Ascending aorta (tissue), 2 donors: ENCODE measurements at regions not wholly inside any gene's neighbourhood (a gene's known extent, or its start where the extent isn't known, plus 50 kb on each side); places are given as distances from the start of the nearest gene placed in this dataset.
"Not testable (repeated sequence)": the region's sequence is repeated elsewhere in the genome, so short reads cannot be mapped to it uniquely, and the experiment has no call there.

ENCODE experiments used
- DNase-seq, 2 donors: peaks; one replicate each; pipeline ENCODE4 v3.0.0-alpha.2; 2019; ENCODE audit warnings: low spot score in 2 of 2
- H3K27ac ChIP-seq, 2 donors: fragments of 200-600 bp; sonication (generic); one replicate each; pipeline ENCODE4 v1.5.1; 2016 to 2017; ENCODE audit warnings: mild to moderate bottlenecking in 1 of 2
- H3K27me3 ChIP-seq: fragments of 200-600 bp; sonication (generic); one replicate; pipeline ENCODE4 v1.5.1; 2017
- H3K36me3 ChIP-seq, 2 donors: fragments of 200-600 bp; sonication (generic); one replicate each; pipeline ENCODE4 v1.5.1; 2016
- H3K4me1 ChIP-seq, 2 donors: fragments of 200-600 bp; sonication (generic); one replicate each; pipeline ENCODE4 v1.5.1; 2016 to 2017; ENCODE audit warnings: mild to moderate bottlenecking in 1 of 2
- H3K4me3 ChIP-seq, 2 donors: fragments of 200-600 bp; sonication (generic); one replicate each; pipeline ENCODE4 v1.5.1; 2016 to 2017; ENCODE audit warnings: mild to moderate bottlenecking in 1 of 2
- H3K9me3 ChIP-seq, 2 donors: fragments of 200-600 bp; sonication (generic); one replicate each; pipeline ENCODE4 v1.5.1; 2016
- intact Hi-C: fragments of 100-400 bp; cut with DNase I; formaldehyde crosslinking; loops from one replicate; pipeline ENCODE4 v1.15.1; 2023
- TF ChIP-seq, protein P1 (sequence below), 3 experiments: fragments of 200-600 bp in 2 of 3; fragments of 450-650 bp in 1 of 3; sonication (generic) in 2 of 3; IDR thresholded peaks; one replicate each; pipeline ENCODE4 v1.5.1; 2016 to 2019; ENCODE audit warnings: antibody characterized with exemption in 3 of 3, mild to moderate bottlenecking in 1 of 3, moderate library complexity in 1 of 3

DNA sequence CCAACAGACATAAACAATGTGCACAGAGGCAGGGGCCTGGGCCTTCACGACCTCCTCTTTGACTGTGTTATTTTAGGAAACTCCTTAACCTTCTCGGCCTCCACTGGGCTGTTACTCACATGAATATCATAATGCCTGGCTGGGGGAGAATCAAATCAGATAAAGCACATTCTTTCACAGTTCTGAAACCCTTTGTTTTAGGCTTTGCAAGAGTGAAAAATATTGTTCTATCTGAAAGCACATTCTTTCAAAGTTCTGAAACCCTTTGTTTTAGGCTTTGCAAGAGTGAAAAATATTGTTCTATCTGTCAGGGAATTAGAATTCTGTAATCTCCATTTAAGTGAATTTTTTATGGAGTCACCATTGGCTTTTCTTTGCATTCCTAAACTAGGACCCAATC, 50.7 kb upstream of the SYNDIG1 start:
- Histone ChIP-seq H3K27me3 (no peaks in the 10 kb centered on the region), H3K4me3 (no peak overlapping the region), H3K27ac (peak overlapping the region in 1 of 2 donors; percentile 0), H3K9me3 (no peaks in the 10 kb centered on the region), H3K4me1 (peaks cover 0 to 9% of the 10 kb centered on the region in 2 donors), H3K36me3 (no peaks in the 10 kb centered on the region)
- TF ChIP-seq, protein P1, sequence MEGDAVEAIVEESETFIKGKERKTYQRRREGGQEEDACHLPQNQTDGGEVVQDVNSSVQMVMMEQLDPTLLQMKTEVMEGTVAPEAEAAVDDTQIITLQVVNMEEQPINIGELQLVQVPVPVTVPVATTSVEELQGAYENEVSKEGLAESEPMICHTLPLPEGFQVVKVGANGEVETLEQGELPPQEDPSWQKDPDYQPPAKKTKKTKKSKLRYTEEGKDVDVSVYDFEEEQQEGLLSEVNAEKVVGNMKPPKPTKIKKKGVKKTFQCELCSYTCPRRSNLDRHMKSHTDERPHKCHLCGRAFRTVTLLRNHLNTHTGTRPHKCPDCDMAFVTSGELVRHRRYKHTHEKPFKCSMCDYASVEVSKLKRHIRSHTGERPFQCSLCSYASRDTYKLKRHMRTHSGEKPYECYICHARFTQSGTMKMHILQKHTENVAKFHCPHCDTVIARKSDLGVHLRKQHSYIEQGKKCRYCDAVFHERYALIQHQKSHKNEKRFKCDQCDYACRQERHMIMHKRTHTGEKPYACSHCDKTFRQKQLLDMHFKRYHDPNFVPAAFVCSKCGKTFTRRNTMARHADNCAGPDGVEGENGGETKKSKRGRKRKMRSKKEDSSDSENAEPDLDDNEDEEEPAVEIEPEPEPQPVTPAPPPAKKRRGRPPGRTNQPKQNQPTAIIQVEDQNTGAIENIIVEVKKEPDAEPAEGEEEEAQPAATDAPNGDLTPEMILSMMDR (IDR thresholded peaks at IDR 0.05), result no peak
- DNase-seq, result no peak
- intact Hi-C loops, result no loop called here

- DNase-seq, result no peak
- no peak overlapping the region for H3K4me3 ChIP-seq
- intact Hi-C loops, result no loop called here
- no peaks in the 10 kb centered on the region for H3K36me3 ChIP-seq
- H3K9me3 ChIP-seq, result no peaks in the 10 kb centered on the region
- no peaks in the 10 kb centered on the region for H3K27me3 ChIP-seq
- no peak overlapping the region for H3K27ac ChIP-seq
- H3K4me1 ChIP-seq, result peaks cover 0 to 9% of the 10 kb centered on the region in 2 donors
- TF ChIP-seq, protein P1 (IDR thresholded peaks at IDR 0.05), result no peak
These were observed 51.9 kb upstream of the SYNDIG1 start for GRCh38 chr20:24417485-24417884.

GRCh38 chr20:24415444-24415843, 54.0 kb upstream of the SYNDIG1 start:
- H3K36me3 ChIP-seq, H3K27ac ChIP-seq, H3K27me3 ChIP-seq, H3K4me3 ChIP-seq, intact Hi-C loops, DNase-seq, H3K9me3 ChIP-seq: not testable (repeated sequence)
- peaks cover 0 to 22% of the 10 kb centered on the region in 2 donors for H3K4me1 ChIP-seq

- DNase-seq, result no peak
- Histone ChIP-seq H3K4me3 (no peak overlapping the region), H3K27me3 (no peaks in the 10 kb centered on the region), H3K4me1 (peaks cover 0 to 27% of the 10 kb centered on the region in 2 donors), H3K36me3 (no peaks in the 10 kb centered on the region), H3K27ac (peak overlapping the region; percentile 74 to 81), H3K9me3 (no peaks in the 10 kb centered on the region)
- TF ChIP-seq, protein P1 (IDR thresholded peaks at IDR 0.05), result no peak
- intact Hi-C loops, result loop anchor here (2.0 kb wide), 1 partner anchor 59 kb away; no protein-coding TSS in a partner anchor
These were observed 57.6 kb upstream of the SYNDIG1 start for GRCh38 chr20:24411834-24412216.

GRCh38 chr20:24411003-24411833, 58.2 kb upstream of the SYNDIG1 start:
- Histone ChIP-seq H3K27ac (peak overlapping the region; percentile 74 to 81), H3K4me1 (peaks cover 0 to 27% of the 10 kb centered on the region in 2 donors), H3K9me3 (no peaks in the 10 kb centered on the region), H3K4me3 (no peak overlapping the region), H3K36me3 (no peaks in the 10 kb centered on the region), H3K27me3 (no peaks in the 10 kb centered on the region)
- intact Hi-C loops, result loop anchor here (2.0 kb wide), 1 partner anchor 60 kb away; no protein-coding TSS in a partner anchor
- DNase-seq, result no peak
- TF ChIP-seq, protein P1 (IDR thresholded peaks at IDR 0.05), result no peak

- Histone ChIP-seq H3K27ac (peak overlapping the region; percentile 39 to 52), H3K9me3 (no peaks in the 10 kb centered on the region), H3K27me3 (no peaks in the 10 kb centered on the region), H3K36me3 (no peaks in the 10 kb centered on the region), H3K4me1 (peaks cover 0 to 26% of the 10 kb centered on the region in 2 donors), H3K4me3 (no peak overlapping the region)
- no peak for DNase-seq
- TF ChIP-seq, protein P1 (IDR thresholded peaks at IDR 0.05), result no peak
- intact Hi-C loops, result no loop called here
These were observed 62.3 kb upstream of the SYNDIG1 start for GRCh38 chr20:24407151-24407550.
